GM06990 (cell line): ENCODE measurements at regions not wholly inside any gene's neighbourhood (a gene's known extent, or its start where the extent isn't known, plus 50 kb on each side); places are given as distances from the start of the nearest gene placed in this dataset.

Experiments used
- DNase-seq: peaks from one replicate; pipeline ENCODE4 v3.0.0-alpha.2; 2011; ENCODE audit not compliant: insufficient read length; ENCODE audit errors: extremely low read depth
- H3K27me3 ChIP-seq: replicated peaks from 2 replicates; pipeline ENCODE4 v1.6.0; 2011; ENCODE audit warnings: low read length; ENCODE audit not compliant: control insufficient read depth, insufficient read depth
- H3K36me3 ChIP-seq: 2 replicates; pipeline ENCODE4 v1.5.1; 2011; ENCODE audit warnings: low read length; ENCODE audit not compliant: control insufficient read depth, insufficient read depth
- H3K4me3 ChIP-seq: replicated peaks from 2 replicates; pipeline ENCODE4 v1.5.1; 2011; ENCODE audit warnings: low read depth, mild to moderate bottlenecking, control low read depth, low read length
- TF ChIP-seq, protein P1 (sequence below): IDR thresholded peaks from 2 replicates; pipeline ENCODE4 v1.5.1; 2011; ENCODE audit warnings: low read length, control low read depth, mild to moderate bottlenecking, inconsistent platforms; ENCODE audit not compliant: insufficient read depth, poor library complexity, severe bottlenecking

DNA sequence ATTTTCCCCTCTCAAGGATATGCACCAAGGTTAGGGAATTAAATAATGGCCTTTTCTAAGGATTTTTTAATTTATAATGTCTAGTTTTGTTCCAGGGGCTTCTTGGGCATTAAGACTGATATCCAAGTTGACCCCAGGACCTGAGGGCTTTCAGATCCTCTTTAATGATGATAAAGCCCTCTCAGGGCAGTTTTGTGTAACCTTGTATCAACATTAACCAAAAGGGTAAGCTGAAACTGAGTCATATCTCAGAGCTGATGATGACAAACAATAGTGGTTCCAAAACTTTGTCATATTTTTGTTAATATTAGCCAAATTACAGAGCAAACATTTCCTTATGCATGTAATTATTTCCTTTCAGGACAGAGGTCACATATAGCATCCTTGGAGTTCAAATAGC is 309.4 kb upstream of the MAN1A1 start:
- Histone ChIP-seq H3K36me3 (no peaks in the 10 kb centered on the region), H3K27me3 (no peaks in the 10 kb centered on the region), H3K4me3 (no peak overlapping the region)
- no peak for DNase-seq
- TF ChIP-seq, protein P1, sequence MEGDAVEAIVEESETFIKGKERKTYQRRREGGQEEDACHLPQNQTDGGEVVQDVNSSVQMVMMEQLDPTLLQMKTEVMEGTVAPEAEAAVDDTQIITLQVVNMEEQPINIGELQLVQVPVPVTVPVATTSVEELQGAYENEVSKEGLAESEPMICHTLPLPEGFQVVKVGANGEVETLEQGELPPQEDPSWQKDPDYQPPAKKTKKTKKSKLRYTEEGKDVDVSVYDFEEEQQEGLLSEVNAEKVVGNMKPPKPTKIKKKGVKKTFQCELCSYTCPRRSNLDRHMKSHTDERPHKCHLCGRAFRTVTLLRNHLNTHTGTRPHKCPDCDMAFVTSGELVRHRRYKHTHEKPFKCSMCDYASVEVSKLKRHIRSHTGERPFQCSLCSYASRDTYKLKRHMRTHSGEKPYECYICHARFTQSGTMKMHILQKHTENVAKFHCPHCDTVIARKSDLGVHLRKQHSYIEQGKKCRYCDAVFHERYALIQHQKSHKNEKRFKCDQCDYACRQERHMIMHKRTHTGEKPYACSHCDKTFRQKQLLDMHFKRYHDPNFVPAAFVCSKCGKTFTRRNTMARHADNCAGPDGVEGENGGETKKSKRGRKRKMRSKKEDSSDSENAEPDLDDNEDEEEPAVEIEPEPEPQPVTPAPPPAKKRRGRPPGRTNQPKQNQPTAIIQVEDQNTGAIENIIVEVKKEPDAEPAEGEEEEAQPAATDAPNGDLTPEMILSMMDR, result no peak

DNA sequence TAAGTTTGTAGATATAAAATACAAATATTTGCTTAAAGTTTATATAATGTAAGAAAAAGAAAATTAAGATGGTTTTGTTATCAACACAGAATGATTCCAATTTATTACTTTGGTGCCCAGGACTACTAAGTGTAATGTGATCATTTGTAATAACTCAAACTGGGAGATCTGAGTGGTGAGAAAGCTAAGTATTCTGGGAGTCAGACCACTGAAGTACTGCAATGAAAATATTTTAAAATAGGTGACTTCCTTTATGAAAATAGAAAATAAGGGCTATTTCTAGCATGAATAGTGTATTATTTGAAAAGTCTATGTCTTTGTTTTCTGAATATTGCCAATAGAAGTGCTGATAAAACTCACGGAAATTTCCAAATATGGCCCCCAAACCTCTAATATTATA is 305.6 kb upstream of the MAN1A1 start:
- Histone ChIP-seq H3K4me3 (no peak overlapping the region), H3K36me3 (no peaks in the 10 kb centered on the region), H3K27me3 (no peaks in the 10 kb centered on the region)
- no peak for DNase-seq
- TF ChIP-seq, protein P1, result no peak

DNA sequence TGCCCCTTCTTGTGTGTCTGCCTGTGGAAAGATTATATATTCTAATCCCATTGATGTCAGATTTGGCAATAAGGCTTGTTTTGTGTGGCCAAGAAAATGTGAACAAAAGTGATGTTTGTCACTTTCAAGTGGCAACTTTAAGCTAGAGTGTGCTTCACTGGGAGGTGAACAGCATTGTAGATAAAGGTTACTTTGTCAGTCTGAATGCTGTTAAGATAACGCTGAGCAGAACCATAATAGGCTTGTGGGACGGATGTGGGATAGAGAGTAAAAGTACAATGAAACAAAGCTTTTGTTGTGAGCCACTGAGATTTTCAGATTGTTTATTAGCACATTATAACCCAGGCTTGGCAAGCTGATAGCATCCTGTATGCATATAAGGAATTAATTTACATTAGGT is 303.8 kb upstream of the MAN1A1 start:
- H3K4me3 ChIP-seq, result no peak overlapping the region
- H3K27me3 ChIP-seq, result no peaks in the 10 kb centered on the region
- no peak for DNase-seq
- TF ChIP-seq, protein P1, result no peak
- no peaks in the 10 kb centered on the region for H3K36me3 ChIP-seq

DNA sequence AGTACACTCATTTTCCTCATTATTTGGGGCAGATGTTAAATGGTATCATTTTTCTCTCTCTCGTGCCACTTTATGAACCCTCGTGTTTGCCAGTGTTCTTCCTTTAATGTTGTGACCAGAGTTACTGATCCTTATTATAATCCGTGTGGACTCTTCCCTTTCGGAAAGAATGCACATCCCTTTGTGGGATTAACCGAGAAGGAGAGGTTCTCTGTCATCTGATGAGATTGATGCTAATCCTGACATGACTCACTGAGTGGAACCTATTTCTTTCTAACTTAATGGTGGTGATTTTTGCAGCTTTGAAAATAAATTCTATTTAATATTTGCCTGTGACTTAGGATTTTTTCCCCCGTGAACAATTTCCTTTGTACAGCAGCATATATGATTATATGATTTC is 300.0 kb upstream of the MAN1A1 start:
- TF ChIP-seq, protein P1, result no peak
- no peak for DNase-seq
- Histone ChIP-seq H3K4me3 (no peak overlapping the region), H3K36me3 (no peaks in the 10 kb centered on the region), H3K27me3 (no peaks in the 10 kb centered on the region)

DNA sequence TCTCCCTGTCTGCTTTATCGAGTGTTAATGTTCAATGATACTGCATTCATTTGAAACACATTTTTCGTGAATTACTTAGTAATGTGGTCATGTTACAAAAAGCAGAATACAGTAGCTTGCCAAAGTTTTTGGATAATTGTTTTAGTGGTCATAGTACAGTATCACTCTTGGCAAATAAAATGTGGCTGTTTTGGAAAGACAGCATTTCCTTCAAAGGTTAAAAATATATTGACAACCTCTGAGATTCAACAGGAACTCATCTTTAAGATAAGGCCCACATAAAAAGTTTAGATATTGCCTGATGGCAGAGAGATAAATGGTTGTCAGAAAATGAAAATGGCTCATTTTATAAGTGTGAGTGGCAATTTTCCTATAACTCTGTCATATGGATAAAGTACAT is 297.7 kb upstream of the MAN1A1 start:
- no peak for DNase-seq

DNA sequence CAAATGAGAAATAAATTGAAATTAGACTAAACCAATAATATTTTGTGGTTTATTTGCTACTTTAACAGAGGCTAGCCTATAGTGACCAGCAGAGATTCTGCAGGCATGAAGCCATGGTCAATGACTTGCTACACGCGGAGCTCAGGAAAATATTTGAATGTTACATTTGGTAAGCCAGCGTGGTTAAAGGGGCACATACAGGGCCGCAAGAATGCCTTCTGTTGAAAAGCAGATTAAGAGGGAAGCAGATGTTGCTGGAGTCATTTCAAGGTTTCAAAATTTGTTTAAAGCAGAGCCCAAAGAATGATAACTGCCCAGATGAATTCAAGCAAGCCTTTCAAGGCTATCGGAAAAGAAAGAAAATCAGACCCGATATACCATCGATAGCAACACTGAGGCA is 294.3 kb upstream of the MAN1A1 start:
- TF ChIP-seq, protein P1, result no peak
- H3K36me3 ChIP-seq, result no peaks in the 10 kb centered on the region
- H3K27me3 ChIP-seq, result no peaks in the 10 kb centered on the region
- DNase-seq, result no peak
- H3K4me3 ChIP-seq, result no peak overlapping the region

More for the DNA sequence above, 297.7 kb upstream of the MAN1A1 start:
- Histone ChIP-seq H3K27me3 (no peaks in the 10 kb centered on the region), H3K36me3 (no peaks in the 10 kb centered on the region), H3K4me3 (no peak overlapping the region)
- TF ChIP-seq, protein P1, result no peak
